ENCODE measurements at regions not wholly inside any gene's neighbourhood (a gene's known extent, or its start where the extent isn't known, plus 50 kb on each side); places are given as distances from the start of the nearest gene placed in this dataset.

- H3K27me3 ChIP-seq (ENCODE audit: control insufficient read depth, insufficient read depth, low read length), result no peaks in the 10 kb centered on the region
- DNase-seq, result no peak
- no peaks in the 10 kb centered on the region for H3K36me3 ChIP-seq (replicated peaks; ENCODE audit: control insufficient read depth, insufficient read depth, low read length)
- no peak overlapping the region for H3K4me3 ChIP-seq (ENCODE audit: insufficient read depth, low read depth, low read length)
These were observed 212.4 kb upstream of the STK17B start for GRCh38 chr2:196383799-196384198.

DNA sequence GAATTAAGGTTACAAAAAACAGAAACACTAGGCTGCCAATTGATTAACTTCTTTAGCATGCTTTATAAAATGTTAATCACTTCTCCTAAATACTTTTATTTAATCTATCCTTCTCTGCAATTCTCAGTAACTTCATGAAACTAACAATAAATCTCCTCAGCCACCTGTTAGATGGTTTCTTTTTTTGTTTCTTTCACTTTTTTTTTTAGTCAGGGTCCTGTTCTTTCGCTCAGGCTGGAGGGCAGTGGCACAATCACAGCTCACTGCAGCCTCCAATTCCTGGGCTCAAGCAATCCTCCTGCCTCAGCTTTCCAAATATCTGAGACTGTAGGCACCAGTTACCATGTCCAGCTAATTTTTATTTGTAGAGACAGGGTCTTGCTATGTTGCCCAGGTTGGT is 213.4 kb upstream of the STK17B start:
- no peak overlapping the region for H3K4me3 ChIP-seq (ENCODE audit: insufficient read depth, low read depth, low read length)
- H3K27me3 ChIP-seq (ENCODE audit: control insufficient read depth, insufficient read depth, low read length), result no peaks in the 10 kb centered on the region
- H3K36me3 ChIP-seq (replicated peaks; ENCODE audit: control insufficient read depth, insufficient read depth, low read length), result no peaks in the 10 kb centered on the region
- no peak for DNase-seq

DNA sequence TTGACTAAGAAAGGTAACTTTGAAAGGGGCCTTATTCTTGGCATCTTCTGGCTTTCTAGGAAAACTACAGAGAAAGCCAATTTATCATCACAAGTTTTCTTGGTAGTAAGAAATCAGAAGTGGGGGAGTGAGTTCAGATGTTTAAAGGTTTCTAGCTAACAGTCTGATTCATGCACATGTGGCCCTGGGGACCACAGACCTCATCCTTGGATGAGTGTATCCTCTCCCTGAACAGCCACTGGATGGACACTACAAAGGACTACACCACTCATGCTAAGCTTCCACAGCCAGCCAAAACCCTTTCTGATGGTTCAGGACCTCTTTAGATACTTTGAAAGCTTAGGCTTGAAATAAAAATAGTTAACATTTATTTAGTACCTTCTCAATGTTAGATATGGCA is 218.3 kb upstream of the STK17B start:
- H3K36me3 ChIP-seq (replicated peaks; ENCODE audit: control insufficient read depth, insufficient read depth, low read length), result no peaks in the 10 kb centered on the region

DNA sequence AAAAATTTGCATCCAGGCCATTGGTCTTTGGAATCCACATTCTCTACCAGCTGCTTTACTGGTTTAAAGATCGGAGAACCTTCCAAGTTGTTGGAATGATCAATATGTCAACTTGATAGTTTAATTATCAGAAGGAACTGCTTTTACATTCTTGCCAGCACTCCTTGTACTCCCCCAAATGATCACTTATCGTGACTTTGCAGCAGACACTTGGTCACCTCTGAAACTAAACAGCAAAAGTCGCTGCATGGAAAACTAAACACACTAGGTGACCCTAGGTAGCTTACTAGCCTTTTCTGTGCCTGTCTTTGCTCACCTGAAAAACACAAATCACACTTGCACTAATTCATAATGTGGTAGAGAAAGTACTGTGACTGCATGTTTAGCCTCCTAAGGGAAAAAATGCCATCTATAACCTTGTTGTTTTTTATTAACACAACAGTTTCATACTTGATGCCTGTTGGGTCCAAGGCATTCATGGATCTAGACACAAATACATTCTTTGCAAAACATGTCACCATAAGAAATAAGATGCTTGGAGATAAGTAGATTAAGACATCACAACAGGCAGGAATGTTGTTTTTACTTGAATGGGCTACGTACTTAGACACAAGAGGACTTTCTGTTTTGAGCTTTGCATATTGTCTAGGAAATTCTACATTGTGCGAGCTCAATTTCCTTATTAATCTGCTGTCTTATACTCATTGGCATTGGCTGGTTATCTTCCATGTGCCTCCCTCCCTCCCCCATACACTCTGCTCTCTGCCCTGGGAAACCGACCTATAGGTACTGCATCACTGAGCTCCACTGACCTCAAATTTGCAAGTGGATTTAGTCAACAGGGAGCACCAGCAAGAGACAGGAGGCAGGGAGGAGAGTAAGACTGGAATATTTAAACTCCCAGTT is 219.1 kb upstream of the STK17B start:
- Histone ChIP-seq H3K27me3 (ENCODE audit: control insufficient read depth, insufficient read depth, low read length) (no peaks in the 10 kb centered on the region), H3K36me3 (replicated peaks; ENCODE audit: control insufficient read depth, insufficient read depth, low read length) (no peaks in the 10 kb centered on the region), H3K4me3 (ENCODE audit: insufficient read depth, low read depth, low read length) (no peak overlapping the region)
- no peak for DNase-seq

More for the DNA sequence above, 218.3 kb upstream of the STK17B start:
- DNase-seq, result no peak
- Histone ChIP-seq H3K4me3 (ENCODE audit: insufficient read depth, low read depth, low read length) (no peak overlapping the region), H3K27me3 (ENCODE audit: control insufficient read depth, insufficient read depth, low read length) (no peaks in the 10 kb centered on the region)

DNA sequence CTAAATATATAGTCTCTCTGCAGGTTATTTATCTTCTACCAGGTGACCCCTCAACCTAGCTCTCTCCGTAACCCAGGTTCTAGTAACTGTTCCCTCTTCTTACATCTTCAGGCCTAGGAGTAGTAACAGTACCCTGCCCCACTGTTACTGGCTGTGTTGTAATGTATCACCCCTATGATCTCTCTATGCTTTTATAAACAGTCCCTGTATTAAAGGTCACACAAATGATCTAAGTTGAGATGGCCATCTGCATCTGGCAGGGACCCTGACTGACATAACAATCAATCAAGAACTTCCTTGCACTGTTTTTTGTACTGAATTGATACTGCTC is 219.7 kb upstream of the STK17B start:
- H3K36me3 ChIP-seq (replicated peaks; ENCODE audit: control insufficient read depth, insufficient read depth, low read length), result no peaks in the 10 kb centered on the region
- no peaks in the 10 kb centered on the region for H3K27me3 ChIP-seq (ENCODE audit: control insufficient read depth, insufficient read depth, low read length)
- H3K4me3 ChIP-seq (ENCODE audit: insufficient read depth, low read depth, low read length), result no peak overlapping the region
- DNase-seq, result no peak

- Histone ChIP-seq H3K27me3 (ENCODE audit: control insufficient read depth, insufficient read depth, low read length) (no peaks in the 10 kb centered on the region), H3K4me3 (ENCODE audit: insufficient read depth, low read depth, low read length) (no peak overlapping the region), H3K36me3 (replicated peaks; ENCODE audit: control insufficient read depth, insufficient read depth, low read length) (no peaks in the 10 kb centered on the region)
- DNase-seq, result no peak
These were observed 227.7 kb upstream of the STK17B start for GRCh38 chr2:196399096-196399495.

- Histone ChIP-seq H3K27me3 (ENCODE audit: control insufficient read depth, insufficient read depth, low read length) (no peaks in the 10 kb centered on the region), H3K36me3 (replicated peaks; ENCODE audit: control insufficient read depth, insufficient read depth, low read length) (no peaks in the 10 kb centered on the region), H3K4me3 (ENCODE audit: insufficient read depth, low read depth, low read length) (no peak overlapping the region)
- no peak for DNase-seq
These were observed 228.6 kb upstream of the STK17B start for GRCh38 chr2:196399722-196400691.

GRCh38 chr2:196403471-196403870 is 232.1 kb upstream of the STK17B start:
- no peaks in the 10 kb centered on the region for H3K36me3 ChIP-seq (replicated peaks; ENCODE audit: control insufficient read depth, insufficient read depth, low read length)
- DNase-seq, result no peak
- H3K27me3 ChIP-seq (ENCODE audit: control insufficient read depth, insufficient read depth, low read length), result no peaks in the 10 kb centered on the region
- H3K4me3 ChIP-seq (ENCODE audit: insufficient read depth, low read depth, low read length), result no peak overlapping the region

GRCh38 chr2:196404276-196404675 is 232.9 kb upstream of the STK17B start:
- no peak for DNase-seq

GRCh38 chr2:196407675-196408264 is 231.7 kb upstream of the CCDC150 start:
- no peak for DNase-seq
- Histone ChIP-seq H3K36me3 (replicated peaks; ENCODE audit: control insufficient read depth, insufficient read depth, low read length) (no peaks in the 10 kb centered on the region), H3K4me3 (ENCODE audit: insufficient read depth, low read depth, low read length) (no peak overlapping the region), H3K27me3 (ENCODE audit: control insufficient read depth, insufficient read depth, low read length) (no peaks in the 10 kb centered on the region)

More at GRCh38 chr2:196404276-196404675, 232.9 kb upstream of the STK17B start:
- H3K4me3 ChIP-seq (ENCODE audit: insufficient read depth, low read depth, low read length), result no peak overlapping the region
- H3K27me3 ChIP-seq (ENCODE audit: control insufficient read depth, insufficient read depth, low read length), result no peaks in the 10 kb centered on the region
- H3K36me3 ChIP-seq (replicated peaks; ENCODE audit: control insufficient read depth, insufficient read depth, low read length), result no peaks in the 10 kb centered on the region

GRCh38 chr2:196409376-196409775 is 230.1 kb upstream of the CCDC150 start:
- no peaks in the 10 kb centered on the region for H3K27me3 ChIP-seq (ENCODE audit: control insufficient read depth, insufficient read depth, low read length)
- no peak overlapping the region for H3K4me3 ChIP-seq (ENCODE audit: insufficient read depth, low read depth, low read length)
- H3K36me3 ChIP-seq (replicated peaks; ENCODE audit: control insufficient read depth, insufficient read depth, low read length), result no peaks in the 10 kb centered on the region
- DNase-seq, result no peak

GRCh38 chr2:196410008-196410407 is 229.5 kb upstream of the CCDC150 start:
- no peak overlapping the region for H3K4me3 ChIP-seq (ENCODE audit: insufficient read depth, low read depth, low read length)
- DNase-seq, result no peak
- no peaks in the 10 kb centered on the region for H3K36me3 ChIP-seq (replicated peaks; ENCODE audit: control insufficient read depth, insufficient read depth, low read length)
- no peaks in the 10 kb centered on the region for H3K27me3 ChIP-seq (ENCODE audit: control insufficient read depth, insufficient read depth, low read length)

GRCh38 chr2:196413821-196414274 is 225.7 kb upstream of the CCDC150 start:
- DNase-seq, result no peak
- Histone ChIP-seq H3K4me3 (ENCODE audit: insufficient read depth, low read depth, low read length) (no peak overlapping the region), H3K27me3 (ENCODE audit: control insufficient read depth, insufficient read depth, low read length) (no peaks in the 10 kb centered on the region), H3K36me3 (replicated peaks; ENCODE audit: control insufficient read depth, insufficient read depth, low read length) (no peaks in the 10 kb centered on the region)

GRCh38 chr2:196415384-196415783 is 224.1 kb upstream of the CCDC150 start:
- no peak overlapping the region for H3K4me3 ChIP-seq (ENCODE audit: insufficient read depth, low read depth, low read length)
- H3K36me3 ChIP-seq (replicated peaks; ENCODE audit: control insufficient read depth, insufficient read depth, low read length), result no peaks in the 10 kb centered on the region
- no peak for DNase-seq
- H3K27me3 ChIP-seq (ENCODE audit: control insufficient read depth, insufficient read depth, low read length), result no peaks in the 10 kb centered on the region
